Adrenal gland (tissue), 9 donors: ENCODE measurements at regions not wholly inside any gene's neighbourhood (a gene's known extent, or its start where the extent isn't known, plus 50 kb on each side); places are given as distances from the start of the nearest gene placed in this dataset.
A peak's percentile ranks its signal among the peaks of the same experiment; 100 is the strongest.
"Not testable (repeated sequence)": the region's sequence is repeated elsewhere in the genome, so short reads cannot be mapped to it uniquely, and the experiment has no call there.

Source experiments
- DNase-seq, 7 donors: peaks; one replicate each; pipeline ENCODE4 v3.0.0-alpha.2; 2019 to 2020
- H3K27ac ChIP-seq, 5 donors: fragments of 200-600 bp; sonication (generic) in 4 of 5; 1 replicate in 3 of 5; 2 replicates in 2 of 5; pipeline versions ENCODE4 v1.5.1 to v1.8.0; 2016 to 2020; ENCODE audit warnings: mild to moderate bottlenecking in 1 of 5
- H3K27me3 ChIP-seq: fragments of 200-600 bp; 2 replicates; pipeline ENCODE4 v1.8.0; 2021
- H3K36me3 ChIP-seq, 2 donors: fragments of 200-600 bp; replicated peaks in 1 of 2; 1 replicate in 1 of 2; 2 replicates in 1 of 2; pipeline versions ENCODE4 v1.5.1 to v1.8.0; 2018 to 2022
- H3K4me1 ChIP-seq, 2 donors: fragments of 200-600 bp; replicated peaks in 1 of 2; 1 replicate in 1 of 2; 2 replicates in 1 of 2; pipeline versions ENCODE4 v1.5.1 to v1.8.0; 2018 to 2021
- H3K4me3 ChIP-seq, 4 donors: fragments of 200-600 bp; sonication (generic) in 3 of 4; one replicate each; pipeline ENCODE4 v1.5.1; 2016 to 2018
- H3K9me3 ChIP-seq, 3 donors: fragments of 200-600 bp; sonication (generic) in 1 of 3; replicated peaks in 1 of 3; 1 replicate in 2 of 3; 2 replicates in 1 of 3; pipeline versions ENCODE4 v1.5.1 to v1.8.0; 2016 to 2021
- POLR2A ChIP-seq, 2 donors: fragments of 450-650 bp; IDR thresholded peaks; one replicate each; pipeline ENCODE4 v1.6.1; 2017; ENCODE audit warnings: antibody characterized with exemption in 2 of 2, mild to moderate bottlenecking in 2 of 2, moderate library complexity in 1 of 2
- WGBS, 4 donors: extraction: QIAGEN DNeasy Blood & Tissue Kit in 2 of 4; methylation state at CpG; one replicate each; pipeline versions ENCODE4 v1.1.5 to v1.1.7; 2013 to 2017; 5-methylcytosine and 5-hydroxymethylcytosine counted together
- intact Hi-C, 2 donors: fragments of 100-400 bp; cut with DNase I; formaldehyde crosslinking; loops; one replicate each; pipeline versions ENCODE4 v1.14.1 to v1.15.0; 2022 to 2023
- TF ChIP-seq, protein P1 (sequence below), 6 experiments: fragments of 450-650 bp in 4 of 6; fragments of 200-600 bp in 2 of 6; sonication (generic) in 1 of 6; IDR thresholded peaks; 1 replicate in 5 of 6; 2 replicates in 1 of 6; pipeline versions ENCODE4 v1.5.1 to v1.8.0; 2016 to 2021; ENCODE audit warnings: antibody characterized with exemption in 6 of 6, mild to moderate bottlenecking in 2 of 6, moderate library complexity in 1 of 6
- donor health status: healthy with polysubstance abuse.
- donor health status: Bipolar disorder and iron deficiency.
- donor health status: DM: yes; HTN: yes; CAD: no.
- donor health status: DM: no; HTN: no; CAD: no.
- donor health status: DM: no; HTN: no; CAD: no.

DNA sequence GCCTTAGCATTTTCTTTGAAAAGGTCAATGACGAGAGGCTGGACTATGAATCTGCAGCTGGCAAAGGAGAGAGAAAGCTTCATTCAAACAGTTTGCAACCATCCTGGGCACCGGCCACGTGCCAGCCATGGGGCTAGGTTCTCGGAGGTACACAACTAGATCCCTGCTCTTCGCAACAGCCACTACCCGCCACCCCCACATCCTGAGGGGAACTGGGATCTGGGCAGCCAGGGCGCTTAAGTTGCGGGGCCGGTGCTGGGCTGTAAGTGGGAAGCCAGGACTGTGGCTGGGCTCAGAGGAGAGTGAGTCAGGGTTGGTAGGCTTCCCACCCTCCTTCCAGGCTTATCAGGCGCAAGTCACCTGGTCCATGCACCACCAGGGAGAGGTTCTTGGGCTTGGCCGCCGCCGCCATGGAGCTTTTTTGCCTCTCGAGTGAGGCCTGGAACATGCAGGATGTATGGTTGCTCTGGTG is 95.0 kb upstream of the TERB2 start:
- Histone ChIP-seq H3K4me1 (peaks cover 0 to 6% of the 10 kb centered on the region in 2 donors), H3K9me3 (no peaks in the 10 kb centered on the region), H3K4me3 (no peak overlapping the region), H3K27me3 (no peaks in the 10 kb centered on the region), H3K27ac (peak overlapping the region in 1 of 5 donors; percentile 29), H3K36me3 (no peaks in the 10 kb centered on the region)
- TF ChIP-seq, protein P1, sequence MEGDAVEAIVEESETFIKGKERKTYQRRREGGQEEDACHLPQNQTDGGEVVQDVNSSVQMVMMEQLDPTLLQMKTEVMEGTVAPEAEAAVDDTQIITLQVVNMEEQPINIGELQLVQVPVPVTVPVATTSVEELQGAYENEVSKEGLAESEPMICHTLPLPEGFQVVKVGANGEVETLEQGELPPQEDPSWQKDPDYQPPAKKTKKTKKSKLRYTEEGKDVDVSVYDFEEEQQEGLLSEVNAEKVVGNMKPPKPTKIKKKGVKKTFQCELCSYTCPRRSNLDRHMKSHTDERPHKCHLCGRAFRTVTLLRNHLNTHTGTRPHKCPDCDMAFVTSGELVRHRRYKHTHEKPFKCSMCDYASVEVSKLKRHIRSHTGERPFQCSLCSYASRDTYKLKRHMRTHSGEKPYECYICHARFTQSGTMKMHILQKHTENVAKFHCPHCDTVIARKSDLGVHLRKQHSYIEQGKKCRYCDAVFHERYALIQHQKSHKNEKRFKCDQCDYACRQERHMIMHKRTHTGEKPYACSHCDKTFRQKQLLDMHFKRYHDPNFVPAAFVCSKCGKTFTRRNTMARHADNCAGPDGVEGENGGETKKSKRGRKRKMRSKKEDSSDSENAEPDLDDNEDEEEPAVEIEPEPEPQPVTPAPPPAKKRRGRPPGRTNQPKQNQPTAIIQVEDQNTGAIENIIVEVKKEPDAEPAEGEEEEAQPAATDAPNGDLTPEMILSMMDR (IDR thresholded peaks at IDR 0.05): no peak
- TF ChIP-seq POLR2A (IDR thresholded peaks at IDR 0.05): no peak
- intact Hi-C loops: no loop called here
- 65 to 80% (median 73%) methylated on average over 12 to 14 of the region's 14 CpGs for WGBS, 4 donors
- peak in 4 of 7 donors; percentile 9 to 52 (median 36) for DNase-seq

DNA sequence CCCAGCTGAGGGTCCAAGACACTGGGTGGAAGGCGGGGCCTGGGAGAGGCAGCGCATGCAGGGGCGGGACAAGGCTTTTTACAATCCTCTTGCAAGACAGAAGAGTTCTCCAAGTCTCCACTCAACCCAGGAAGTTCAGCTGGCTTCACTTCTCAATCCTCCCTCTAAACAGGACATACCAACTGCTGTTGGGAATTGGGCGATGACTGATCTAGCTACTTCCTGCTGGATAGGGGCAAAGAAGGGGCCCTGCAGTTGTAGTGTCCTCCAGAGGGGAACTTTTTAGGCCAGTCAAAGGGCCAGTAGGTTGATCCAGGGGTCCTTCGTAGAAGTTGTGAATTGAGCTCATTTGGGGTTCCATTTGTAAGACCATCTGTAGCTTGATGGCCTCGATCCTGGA is 94.6 kb upstream of the TERB2 start:
- no peak overlapping the region for H3K4me3 ChIP-seq
- 93 to 100% (median 94%) methylated on average over 6 of the region's 6 CpGs for WGBS, 4 donors
- H3K27me3 ChIP-seq: no peaks in the 10 kb centered on the region
- intact Hi-C loops: no loop called here
- no peaks in the 10 kb centered on the region for H3K36me3 ChIP-seq
- H3K4me1 ChIP-seq: peaks cover 0 to 6% of the 10 kb centered on the region in 2 donors
- no peaks in the 10 kb centered on the region for H3K9me3 ChIP-seq
- peak overlapping the region in 1 of 5 donors; percentile 29 for H3K27ac ChIP-seq
- no peak for TF ChIP-seq POLR2A (IDR thresholded peaks at IDR 0.05)
- TF ChIP-seq, protein P1 (IDR thresholded peaks at IDR 0.05): no peak
- DNase-seq: no peak

GRCh38 chr15:44862866-44863265 is 93.6 kb upstream of the TERB2 start:
- H3K9me3 ChIP-seq, H3K27me3 ChIP-seq, H3K36me3 ChIP-seq, H3K27ac ChIP-seq, H3K4me1 ChIP-seq, H3K4me3 ChIP-seq, DNase-seq, intact Hi-C loops: not testable (repeated sequence)
- WGBS, 4 donors: 88 to 90% (median 89%) methylated on average over 1 of the region's 1 CpG

- WGBS, 4 donors: 77 to 83% (median 81%) methylated on average over 1 of the region's 1 CpG
Measured at GRCh38 chr15:44868100-44868499, 88.4 kb upstream of the TERB2 start.

DNA sequence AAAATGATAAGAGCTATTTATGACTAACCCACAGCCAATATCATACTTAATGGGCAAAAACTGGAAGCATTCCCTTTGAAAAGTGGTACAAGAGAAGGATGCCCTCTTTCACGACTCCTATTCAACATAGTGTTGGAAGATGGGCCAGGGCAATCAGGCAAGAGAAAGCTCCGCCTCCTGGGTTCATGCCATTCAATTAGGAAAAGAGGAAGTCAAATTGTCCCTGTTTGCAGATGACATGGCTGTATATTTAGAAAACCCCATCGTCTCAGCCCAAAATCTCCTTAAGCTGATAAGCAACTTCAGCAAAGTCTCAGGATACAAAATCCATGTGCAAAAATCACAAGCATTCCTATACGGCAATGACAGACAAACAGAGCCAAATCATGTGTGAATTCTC is 86.4 kb upstream of the TERB2 start:
- H3K27ac ChIP-seq, H3K4me1 ChIP-seq, H3K27me3 ChIP-seq, H3K36me3 ChIP-seq, intact Hi-C loops, H3K9me3 ChIP-seq, H3K4me3 ChIP-seq, DNase-seq: not testable (repeated sequence)
- WGBS, 4 donors: 60 to 77% (median 68%) methylated on average over 4 of the region's 4 CpGs

More at GRCh38 chr15:44868100-44868499, 88.4 kb upstream of the TERB2 start:
- H3K36me3 ChIP-seq, H3K4me3 ChIP-seq, H3K27ac ChIP-seq, H3K27me3 ChIP-seq, H3K9me3 ChIP-seq, DNase-seq, intact Hi-C loops, H3K4me1 ChIP-seq: not testable (repeated sequence)

DNA sequence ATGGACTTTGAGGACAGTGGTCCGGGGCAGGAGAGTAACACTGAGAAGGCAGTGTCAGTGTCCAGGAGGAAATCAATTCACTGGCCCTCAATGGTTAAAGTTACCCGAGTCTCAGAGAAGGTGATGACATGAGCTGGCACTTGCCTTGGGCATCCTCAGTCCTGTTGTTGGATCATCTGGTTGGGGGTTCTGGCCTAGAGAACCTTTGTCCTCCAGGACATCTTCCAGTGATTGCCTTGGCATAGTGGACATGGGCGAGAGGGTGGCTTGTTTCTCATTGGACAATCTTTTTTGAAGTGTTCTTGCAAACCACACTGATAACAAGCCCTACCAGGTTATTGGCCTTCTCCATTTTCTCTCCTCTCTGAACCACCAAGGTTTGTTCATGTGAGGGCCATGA is 83.4 kb upstream of the TERB2 start:
- no peaks in the 10 kb centered on the region for H3K27me3 ChIP-seq
- DNase-seq: no peak
- H3K9me3 ChIP-seq: peaks cover 0 to 5% (median 0%) of the 10 kb centered on the region in 3 donors
- no peak overlapping the region for H3K27ac ChIP-seq
- intact Hi-C loops: no loop called here
- H3K36me3 ChIP-seq: no peaks in the 10 kb centered on the region
- no peaks in the 10 kb centered on the region for H3K4me1 ChIP-seq
- TF ChIP-seq, protein P1 (IDR thresholded peaks at IDR 0.05): no peak
- no peak for TF ChIP-seq POLR2A (IDR thresholded peaks at IDR 0.05)
- 48 to 84% (median 78%) methylated on average over 2 to 3 of the region's 3 CpGs for WGBS, 4 donors
- no peak overlapping the region for H3K4me3 ChIP-seq
